ENCODE measurements at regions not wholly inside any gene's neighbourhood (a gene's known extent, or its start where the extent isn't known, plus 50 kb on each side); places are given as distances from the start of the nearest gene placed in this dataset.

GRCh38 chr14:105773584-105773983 is 247.2 kb downstream of the TMEM121 start:
- Histone ChIP-seq H3K79me2 (replicated peaks; ENCODE audit: insufficient read depth) (no peaks in the 10 kb centered on the region), H3K4me2 (no peak overlapping the region), H4K20me1 (replicated peaks; ENCODE audit: insufficient read depth) (no peaks in the 10 kb centered on the region), H3F3A (replicated peaks; ENCODE audit: low read depth) (no peaks in the 10 kb centered on the region), H3K4me3 (no peak overlapping the region), H3K36me3 (ENCODE audit: insufficient read depth) (no peaks in the 10 kb centered on the region), H3K27me3 (ENCODE audit: insufficient read depth) (no peaks in the 10 kb centered on the region), H3K4me1 (ENCODE audit: insufficient read depth) (no peaks in the 10 kb centered on the region), H2AFZ (no peak overlapping the region), H3K9me2 (ENCODE audit: insufficient read depth) (no peaks in the 10 kb centered on the region), H3K27ac (ENCODE audit: low read depth) (no peak overlapping the region)
- Mint-ChIP-seq H3K4me1 (no peaks in the 10 kb centered on the region), H3K36me3 (ENCODE audit: low read depth) (peaks cover 41% of the 10 kb centered on the region), H3K27me3 (ENCODE audit: insufficient read depth, low read depth, poor library complexity) (peaks cover 19% of the 10 kb centered on the region), H3K9me3 (peaks cover 79% of the 10 kb centered on the region), H3K27ac (no peak overlapping the region), H3K4me3 (no peak overlapping the region)
- TF ChIP-seq STAT1 (IDR thresholded peaks at IDR 0.05; ENCODE audit: unreplicated experiment) (no peak), JUNB (IDR thresholded peaks at IDR 0.05; ENCODE audit: unreplicated experiment) (no peak), ZNF462 (CRISPR knock-in tag; IDR thresholded peaks at IDR 0.05) (no peak), EZH2phosphoT487 (IDR thresholded peaks at IDR 0.05; ENCODE audit: unreplicated experiment) (no peak), ZNF331 (CRISPR knock-in tag; IDR thresholded peaks at IDR 0.05; ENCODE audit: low read depth) (no peak), NANOG (IDR thresholded peaks at IDR 0.05; ENCODE audit: borderline replicate concordance) (no peak), REST (IDR thresholded peaks at IDR 0.05; ENCODE audit: unreplicated experiment) (no peak), EZH2 (IDR thresholded peaks at IDR 0.05; ENCODE audit: low read depth, unreplicated experiment) (no peak), CREB1 (CRISPR knock-in tag; IDR thresholded peaks at IDR 0.05; ENCODE audit: low read depth) (no peak), ZNF114 (CRISPR knock-in tag; IDR thresholded peaks at IDR 0.05) (no peak), POLR2AphosphoS5 (IDR thresholded peaks at IDR 0.05; ENCODE audit: low read depth) (no peak), ETS1 (IDR thresholded peaks at IDR 0.05) (no peak), CTCF (conservative IDR thresholded peaks at IDR 0.05; ENCODE audit: low read depth in 2 of 2) (no peak)
- DNase-seq (ENCODE audit: low spot score) = no peak
- no peak for ATAC-seq
